Retinal pigment epithelial cell (primary cell): ENCODE measurements at regions not wholly inside any gene's neighbourhood (a gene's known extent, or its start where the extent isn't known, plus 50 kb on each side); places are given as distances from the start of the nearest gene placed in this dataset.
A peak's percentile ranks its signal among the peaks of the same experiment; 100 is the strongest.

ENCODE experiments used
- DNase-seq: peaks from one replicate; pipeline ENCODE4 v3.0.0-alpha.2; 2010; ENCODE audit warnings: low read depth
- H3K4me3 ChIP-seq: 2 replicates; pipeline ENCODE4 v1.5.1; 2011; ENCODE audit warnings: mild to moderate bottlenecking, low read length, control low read depth, moderate library complexity
- CTCF ChIP-seq: conservative IDR thresholded peaks from 2 replicates; pipeline ENCODE4 v1.5.1; 2011; ENCODE audit warnings: low read depth, low read length, control low read depth, inconsistent platforms

- TF ChIP-seq CTCF, result no peak
- no peak overlapping the region for H3K4me3 ChIP-seq
- peak; percentile 37 for DNase-seq
Measured at GRCh38 chr11:92295175-92296137, 70.8 kb downstream of the FAT3 start.

GRCh38 chr11:92296138-92296515, 71.5 kb downstream of the FAT3 start:
- no peak overlapping the region for H3K4me3 ChIP-seq
- no peak for DNase-seq
- TF ChIP-seq CTCF, result no peak

GRCh38 chr11:92297567-92298553, 73.2 kb downstream of the FAT3 start:
- DNase-seq, result no peak
- no peak for TF ChIP-seq CTCF
- no peak overlapping the region for H3K4me3 ChIP-seq

GRCh38 chr11:92300876-92301275, 76.3 kb downstream of the FAT3 start:
- DNase-seq, result no peak
- no peak for TF ChIP-seq CTCF
- H3K4me3 ChIP-seq, result no peak overlapping the region

GRCh38 chr11:92302770-92303169, 78.2 kb downstream of the FAT3 start:
- no peak for TF ChIP-seq CTCF
- no peak for DNase-seq
- H3K4me3 ChIP-seq, result no peak overlapping the region

- no peak for TF ChIP-seq CTCF
- no peak for DNase-seq
- H3K4me3 ChIP-seq, result no peak overlapping the region
Measured at GRCh38 chr11:92304271-92304670, 79.7 kb downstream of the FAT3 start.
